ENCODE measurements at regions not wholly inside any gene's neighbourhood (a gene's known extent, or its start where the extent isn't known, plus 50 kb on each side); places are given as distances from the start of the nearest gene placed in this dataset.

DNA sequence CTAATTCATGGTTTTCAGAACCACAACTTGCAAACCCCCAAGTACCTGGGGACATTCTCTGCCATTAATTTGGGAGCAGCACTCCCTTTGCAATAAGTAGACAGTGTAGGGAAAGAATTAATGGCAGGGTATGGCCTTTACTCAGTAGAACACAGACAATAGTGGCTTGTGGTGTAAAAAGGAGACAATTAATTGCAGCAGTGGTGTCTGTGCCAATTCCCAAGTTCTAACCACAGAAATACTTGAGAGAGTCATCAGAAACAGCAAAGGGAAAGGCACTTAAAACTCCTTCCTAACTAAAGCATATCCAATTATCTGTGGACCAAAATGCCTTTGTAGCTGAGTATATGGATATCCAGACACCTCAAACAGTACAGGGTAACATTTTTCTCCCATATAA lies 257.6 kb upstream of the POU3F2 start:
- Histone ChIP-seq H3K27ac (replicated peaks) (no peak overlapping the region), H3K27me3 (ENCODE audit: insufficient read depth, poor library complexity, severe bottlenecking) (peaks cover 2% of the 10 kb centered on the region), H3K4me3 (replicated peaks; ENCODE audit: insufficient read depth, low read length) (no peak overlapping the region)
- DNase-seq (ENCODE audit: low read depth in 1 of 2, low spot score in 1 of 2) = no peak
- no peak for TF ChIP-seq REST (IDR thresholded peaks at IDR 0.05; ENCODE audit: insufficient replicate concordance, low read depth)
- no peak for TF ChIP-seq SPI1 (IDR thresholded peaks at IDR 0.05; ENCODE audit: borderline replicate concordance, low read depth)
- TF ChIP-seq POLR2AphosphoS5 (IDR thresholded peaks at IDR 0.05; ENCODE audit: low read depth) = no peak

DNA sequence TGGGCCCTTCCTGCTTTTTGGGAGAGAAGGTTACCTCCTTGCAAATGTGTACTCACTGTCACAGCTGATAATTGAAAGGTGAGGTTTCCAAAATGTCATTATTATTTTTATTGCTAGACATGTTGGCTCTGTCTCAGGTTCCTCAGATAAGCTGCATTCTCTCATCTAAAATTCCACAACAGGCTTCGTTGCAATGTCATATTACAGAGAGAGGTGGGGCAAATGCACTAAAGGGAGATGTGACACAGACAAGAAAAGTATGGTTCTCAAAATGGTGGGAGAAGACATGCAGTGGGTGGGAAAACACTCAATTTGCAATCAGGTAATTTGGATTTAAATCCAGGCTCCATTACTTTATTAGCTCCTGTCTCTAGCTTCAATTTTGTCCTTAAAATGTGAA lies 256.4 kb upstream of the POU3F2 start:
- H3K4me3 ChIP-seq (replicated peaks; ENCODE audit: insufficient read depth, low read length) = no peak overlapping the region
- H3K27me3 ChIP-seq (ENCODE audit: insufficient read depth, poor library complexity, severe bottlenecking) = peaks cover 2% of the 10 kb centered on the region
- no peak overlapping the region for H3K27ac ChIP-seq (replicated peaks)
- DNase-seq (ENCODE audit: low read depth in 1 of 2, low spot score in 1 of 2) = no peak
- TF ChIP-seq GABPA (IDR thresholded peaks at IDR 0.05; ENCODE audit: low read depth) (no peak), SPI1 (IDR thresholded peaks at IDR 0.05; ENCODE audit: borderline replicate concordance, low read depth) (no peak)

- H3K27ac ChIP-seq (replicated peaks) = no peak overlapping the region
- no peak for TF ChIP-seq REST (IDR thresholded peaks at IDR 0.05; ENCODE audit: insufficient replicate concordance, low read depth)
- no peak for TF ChIP-seq CTCF (IDR thresholded peaks at IDR 0.05; ENCODE audit: insufficient read depth, low read length)
- TF ChIP-seq SPI1 (IDR thresholded peaks at IDR 0.05; ENCODE audit: borderline replicate concordance, low read depth) = no peak
- TF ChIP-seq GABPA (IDR thresholded peaks at IDR 0.05; ENCODE audit: low read depth) = no peak
- TF ChIP-seq POLR2AphosphoS5 (IDR thresholded peaks at IDR 0.05; ENCODE audit: low read depth) = no peak
- no peak for DNase-seq (ENCODE audit: low read depth in 1 of 2, low spot score in 1 of 2)
- no peak overlapping the region for H3K4me3 ChIP-seq (replicated peaks; ENCODE audit: insufficient read depth, low read length)
- peaks cover 2% of the 10 kb centered on the region for H3K27me3 ChIP-seq (ENCODE audit: insufficient read depth, poor library complexity, severe bottlenecking)
Measured at GRCh38 chr6:98579079-98579478, 255.3 kb upstream of the POU3F2 start.

DNA sequence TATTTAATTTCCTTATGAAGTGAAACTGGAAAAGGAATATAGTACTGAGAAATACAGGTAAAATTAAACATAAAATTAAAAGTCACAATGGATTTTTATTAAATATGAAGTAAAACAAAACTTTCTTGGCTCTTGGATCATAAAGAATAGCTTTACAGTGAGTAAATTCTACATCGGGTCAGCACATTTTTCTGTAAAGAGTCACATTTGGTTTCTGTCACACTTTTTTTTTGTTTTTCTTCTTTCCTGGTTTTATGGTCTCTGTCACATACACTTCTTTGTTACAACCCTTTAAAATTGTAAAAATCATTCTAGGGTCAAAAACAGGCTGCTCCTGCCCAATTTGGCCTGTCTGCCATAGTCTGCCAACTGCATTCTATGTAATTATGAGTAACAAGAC lies 254.4 kb upstream of the POU3F2 start:
- DNase-seq (ENCODE audit: low read depth in 1 of 2, low spot score in 1 of 2) = no peak
- Histone ChIP-seq H3K27me3 (ENCODE audit: insufficient read depth, poor library complexity, severe bottlenecking) (no peaks in the 10 kb centered on the region), H3K27ac (replicated peaks) (no peak overlapping the region), H3K4me3 (replicated peaks; ENCODE audit: insufficient read depth, low read length) (no peak overlapping the region)
- no peak for TF ChIP-seq POLR2AphosphoS5 (IDR thresholded peaks at IDR 0.05; ENCODE audit: low read depth)
- TF ChIP-seq REST (IDR thresholded peaks at IDR 0.05; ENCODE audit: insufficient replicate concordance, low read depth) = no peak
- TF ChIP-seq GABPA (IDR thresholded peaks at IDR 0.05; ENCODE audit: low read depth) = no peak
- TF ChIP-seq CTCF (IDR thresholded peaks at IDR 0.05; ENCODE audit: insufficient read depth, low read length) = no peak
- no peak for TF ChIP-seq SPI1 (IDR thresholded peaks at IDR 0.05; ENCODE audit: borderline replicate concordance, low read depth)

Measured in HL-60 (cell line).